ENCODE measurements at regions not wholly inside any gene's neighbourhood (a gene's known extent, or its start where the extent isn't known, plus 50 kb on each side); places are given as distances from the start of the nearest gene placed in this dataset.

DNA sequence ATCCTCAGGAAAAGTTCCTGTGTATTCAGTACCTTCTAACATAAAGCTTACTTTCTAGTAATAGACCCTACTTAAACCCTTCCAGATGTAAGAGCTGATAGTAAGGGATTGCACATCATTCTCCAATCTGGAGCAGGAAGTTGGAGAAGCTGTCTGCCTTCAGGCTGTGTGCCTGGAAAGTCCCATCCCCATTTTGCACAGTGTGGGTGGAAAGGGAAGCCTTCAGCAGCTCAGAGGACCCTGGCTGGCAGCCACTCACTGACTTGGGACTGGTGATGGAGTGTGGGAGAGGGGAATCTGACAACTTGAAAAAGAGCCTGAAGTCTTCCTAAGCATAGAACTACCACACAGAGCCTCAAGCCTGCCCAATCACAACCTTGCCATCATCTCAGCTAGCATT is 164.1 kb upstream of the ADO start:
- H3K4me1 Mint-ChIP-seq (ENCODE audit: low read depth): no peaks in the 10 kb centered on the region
- H3K4me3 Mint-ChIP-seq (ENCODE audit: unreplicated experiment): no peak overlapping the region
- TF ChIP-seq, protein P1, sequence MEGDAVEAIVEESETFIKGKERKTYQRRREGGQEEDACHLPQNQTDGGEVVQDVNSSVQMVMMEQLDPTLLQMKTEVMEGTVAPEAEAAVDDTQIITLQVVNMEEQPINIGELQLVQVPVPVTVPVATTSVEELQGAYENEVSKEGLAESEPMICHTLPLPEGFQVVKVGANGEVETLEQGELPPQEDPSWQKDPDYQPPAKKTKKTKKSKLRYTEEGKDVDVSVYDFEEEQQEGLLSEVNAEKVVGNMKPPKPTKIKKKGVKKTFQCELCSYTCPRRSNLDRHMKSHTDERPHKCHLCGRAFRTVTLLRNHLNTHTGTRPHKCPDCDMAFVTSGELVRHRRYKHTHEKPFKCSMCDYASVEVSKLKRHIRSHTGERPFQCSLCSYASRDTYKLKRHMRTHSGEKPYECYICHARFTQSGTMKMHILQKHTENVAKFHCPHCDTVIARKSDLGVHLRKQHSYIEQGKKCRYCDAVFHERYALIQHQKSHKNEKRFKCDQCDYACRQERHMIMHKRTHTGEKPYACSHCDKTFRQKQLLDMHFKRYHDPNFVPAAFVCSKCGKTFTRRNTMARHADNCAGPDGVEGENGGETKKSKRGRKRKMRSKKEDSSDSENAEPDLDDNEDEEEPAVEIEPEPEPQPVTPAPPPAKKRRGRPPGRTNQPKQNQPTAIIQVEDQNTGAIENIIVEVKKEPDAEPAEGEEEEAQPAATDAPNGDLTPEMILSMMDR (IDR thresholded peaks at IDR 0.05): no peak
- H3K9me3 Mint-ChIP-seq (ENCODE audit: low read depth): no peaks in the 10 kb centered on the region
- H3K27ac Mint-ChIP-seq (ENCODE audit: unreplicated experiment): no peak overlapping the region
- DNase-seq (ENCODE audit: low spot score): no peak
- no peaks in the 10 kb centered on the region for H3K36me3 Mint-ChIP-seq (ENCODE audit: low read depth)
- no peaks in the 10 kb centered on the region for H3K27me3 Mint-ChIP-seq (ENCODE audit: low read depth)

DNA sequence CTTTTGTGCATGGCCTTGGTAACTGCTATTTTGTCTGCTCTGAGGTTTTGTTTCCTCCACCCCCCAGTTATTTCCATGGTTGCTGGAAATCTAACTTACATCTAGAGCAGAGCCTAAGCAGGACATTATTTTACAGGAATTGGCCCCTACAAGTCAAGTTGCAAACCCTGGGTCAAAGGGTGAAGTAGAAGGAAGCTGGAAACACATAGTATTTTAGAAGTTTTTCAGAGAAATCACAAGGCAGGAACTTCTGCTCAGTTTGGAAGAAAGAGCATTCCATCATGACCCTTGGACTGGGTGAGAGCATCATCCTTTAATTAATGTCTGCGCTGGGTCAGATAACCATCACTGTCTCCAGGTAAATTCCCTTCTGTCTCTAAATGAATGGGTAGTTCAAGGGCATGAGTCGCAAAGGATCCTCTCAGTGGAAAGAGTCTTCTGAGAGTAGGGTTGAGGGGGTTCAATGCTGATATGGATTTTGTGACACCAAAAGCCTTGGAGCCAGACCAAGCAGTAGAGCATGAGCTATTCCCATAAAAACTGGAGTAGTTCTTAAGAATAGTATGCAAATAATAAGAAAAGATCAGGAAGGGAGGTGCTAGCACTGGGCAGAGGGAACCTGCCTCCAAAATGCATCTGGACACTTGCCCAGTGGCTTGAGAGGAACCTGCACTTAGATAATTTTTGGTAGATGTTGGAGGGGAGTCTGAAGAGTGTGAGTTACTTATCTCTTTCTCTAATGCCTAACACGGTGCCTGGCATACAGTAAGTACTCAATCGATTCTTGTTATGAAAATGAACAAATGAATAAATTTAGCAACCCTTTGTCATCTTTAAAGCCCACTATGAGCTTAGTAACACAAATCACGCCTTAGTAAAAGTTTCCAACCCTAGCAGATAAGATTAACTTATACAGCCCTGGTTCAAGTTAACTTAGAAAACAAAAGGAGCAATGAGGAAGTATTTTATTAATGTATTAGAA is 160.6 kb upstream of the ADO start:
- TF ChIP-seq, protein P1 (IDR thresholded peaks at IDR 0.05): no peak
- DNase-seq (ENCODE audit: low spot score): no peak
- no peaks in the 10 kb centered on the region for H3K27me3 Mint-ChIP-seq (ENCODE audit: low read depth)
- peaks cover 2% of the 10 kb centered on the region for H3K36me3 Mint-ChIP-seq (ENCODE audit: low read depth)
- H3K4me3 Mint-ChIP-seq (ENCODE audit: unreplicated experiment): no peak overlapping the region
- no peaks in the 10 kb centered on the region for H3K9me3 Mint-ChIP-seq (ENCODE audit: low read depth)
- no peaks in the 10 kb centered on the region for H3K4me1 Mint-ChIP-seq (ENCODE audit: low read depth)
- no peak overlapping the region for H3K27ac Mint-ChIP-seq (ENCODE audit: unreplicated experiment)

DNA sequence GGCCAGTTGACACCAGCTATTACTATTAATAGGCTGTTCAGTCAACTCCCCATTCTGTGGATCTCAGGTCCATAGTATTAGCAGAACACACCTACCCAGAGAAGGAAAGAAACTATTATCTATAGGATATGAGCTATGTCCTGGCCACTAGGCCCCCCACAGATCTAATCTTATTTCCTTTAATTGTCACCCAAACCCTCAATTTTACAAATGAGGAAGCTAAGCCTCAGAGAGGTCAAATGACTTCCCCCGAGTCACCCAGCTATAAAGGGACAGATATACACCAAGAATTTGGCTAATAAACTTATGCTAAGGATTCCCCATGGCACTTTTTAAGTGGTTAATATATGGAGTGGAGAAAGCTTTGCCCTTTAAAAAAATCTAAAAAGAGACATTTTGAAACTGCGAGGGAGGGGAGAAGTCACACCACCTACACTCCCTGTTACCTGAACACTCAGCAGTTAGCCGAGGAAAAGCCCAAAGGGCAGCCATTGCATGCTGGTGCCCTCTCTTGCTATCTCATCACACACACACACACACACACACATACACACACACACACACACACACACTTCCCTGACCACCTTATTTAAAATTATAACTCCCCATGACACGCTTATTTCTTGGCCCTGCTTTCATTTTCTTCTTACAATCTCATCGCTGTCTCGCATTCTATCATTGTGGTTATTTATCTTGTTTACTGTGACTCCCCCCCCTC is 157.0 kb upstream of the ADO start:
- DNase-seq (ENCODE audit: low spot score): no peak
- H3K4me3 Mint-ChIP-seq (ENCODE audit: unreplicated experiment): no peak overlapping the region
- no peaks in the 10 kb centered on the region for H3K27me3 Mint-ChIP-seq (ENCODE audit: low read depth)
- H3K36me3 Mint-ChIP-seq (ENCODE audit: low read depth): peaks cover 3% of the 10 kb centered on the region
- TF ChIP-seq, protein P1 (IDR thresholded peaks at IDR 0.05): no peak
- no peak overlapping the region for H3K27ac Mint-ChIP-seq (ENCODE audit: unreplicated experiment)
- H3K9me3 Mint-ChIP-seq (ENCODE audit: low read depth): no peaks in the 10 kb centered on the region
- no peaks in the 10 kb centered on the region for H3K4me1 Mint-ChIP-seq (ENCODE audit: low read depth)

DNA sequence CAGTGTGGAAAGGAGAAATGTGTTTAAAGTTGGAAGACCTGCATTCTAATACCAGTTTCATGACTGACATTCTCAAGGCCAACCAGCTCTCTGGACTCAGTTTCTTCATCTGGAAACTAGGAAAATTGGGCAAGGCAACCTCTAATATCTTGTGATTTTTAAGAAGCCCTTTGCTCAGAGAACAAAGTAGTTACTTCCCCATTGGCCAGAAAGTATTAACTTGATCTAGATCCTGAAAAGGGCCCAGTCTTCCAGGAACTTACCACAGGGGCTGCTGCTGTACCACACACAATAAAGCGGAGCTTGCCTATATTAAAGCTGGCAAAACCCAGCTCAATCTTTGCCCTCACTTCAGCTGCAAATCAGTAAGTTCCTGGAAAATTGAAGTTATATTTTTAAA is 155.6 kb upstream of the ADO start:
- H3K27ac Mint-ChIP-seq (ENCODE audit: unreplicated experiment): no peak overlapping the region
- peaks cover 3% of the 10 kb centered on the region for H3K36me3 Mint-ChIP-seq (ENCODE audit: low read depth)
- H3K9me3 Mint-ChIP-seq (ENCODE audit: low read depth): no peaks in the 10 kb centered on the region

DNA sequence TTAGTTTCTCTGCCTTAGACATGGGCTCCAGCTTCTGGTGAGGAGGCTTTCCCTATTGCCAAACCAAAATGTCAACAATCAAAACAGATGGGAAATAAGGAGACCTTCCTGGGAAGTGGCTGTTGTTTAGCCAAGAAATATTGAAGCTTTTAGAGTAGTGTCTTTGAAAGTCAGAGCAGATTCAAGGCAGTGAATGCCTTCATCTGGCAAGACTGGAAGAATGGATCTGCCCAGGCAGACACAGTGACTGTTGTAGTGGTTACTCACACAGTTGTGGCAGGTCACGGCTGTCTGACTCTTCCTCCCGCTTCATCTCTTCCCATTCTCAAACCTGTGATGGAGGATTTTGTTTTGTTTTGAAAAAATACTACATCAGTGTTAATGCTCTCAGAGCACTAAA is 154.1 kb upstream of the ADO start:
- H3K4me1 Mint-ChIP-seq (ENCODE audit: low read depth): no peaks in the 10 kb centered on the region
- TF ChIP-seq, protein P1 (IDR thresholded peaks at IDR 0.05): no peak
- no peak for DNase-seq (ENCODE audit: low spot score)
- no peak overlapping the region for H3K27ac Mint-ChIP-seq (ENCODE audit: unreplicated experiment)
- no peaks in the 10 kb centered on the region for H3K9me3 Mint-ChIP-seq (ENCODE audit: low read depth)
- H3K27me3 Mint-ChIP-seq (ENCODE audit: low read depth): no peaks in the 10 kb centered on the region
- no peak overlapping the region for H3K4me3 Mint-ChIP-seq (ENCODE audit: unreplicated experiment)
- peaks cover 3% of the 10 kb centered on the region for H3K36me3 Mint-ChIP-seq (ENCODE audit: low read depth)

More for the DNA sequence above, 155.6 kb upstream of the ADO start:
- Mint-ChIP-seq H3K27me3 (ENCODE audit: low read depth) (no peaks in the 10 kb centered on the region), H3K4me1 (ENCODE audit: low read depth) (no peaks in the 10 kb centered on the region), H3K4me3 (ENCODE audit: unreplicated experiment) (no peak overlapping the region)
- DNase-seq (ENCODE audit: low spot score): no peak
- TF ChIP-seq, protein P1 (IDR thresholded peaks at IDR 0.05): no peak
